ENCODE measurements at regions not wholly inside any gene's neighbourhood (a gene's known extent, or its start where the extent isn't known, plus 50 kb on each side); places are given as distances from the start of the nearest gene placed in this dataset.

- no peak overlapping the region for H3K4me3 ChIP-seq
- peak; percentile 49 to 77 (median 60) for ATAC-seq
These were observed 155.3 kb upstream of the ZMIZ1 start for GRCh38 chr10:78913219-78914059.

GRCh38 chr10:78914060-78914378 is 154.7 kb upstream of the ZMIZ1 start:
- Histone ChIP-seq H3K36me3 (no peaks in the 10 kb centered on the region), H3K4me3 (no peak overlapping the region), H3K9me3 (no peaks in the 10 kb centered on the region), H3K27me3 (no peaks in the 10 kb centered on the region), H3K4me1 (peaks cover 0 to 14% (median 6%) of the 10 kb centered on the region in 4 donors), H3K27ac (no peak overlapping the region)
- DNase-seq = peak in 1 of 3 donors; percentile 61
- intact Hi-C loops (cut with DNase I) = no loop called here
- ATAC-seq = no peak
- TF ChIP-seq, protein P1, sequence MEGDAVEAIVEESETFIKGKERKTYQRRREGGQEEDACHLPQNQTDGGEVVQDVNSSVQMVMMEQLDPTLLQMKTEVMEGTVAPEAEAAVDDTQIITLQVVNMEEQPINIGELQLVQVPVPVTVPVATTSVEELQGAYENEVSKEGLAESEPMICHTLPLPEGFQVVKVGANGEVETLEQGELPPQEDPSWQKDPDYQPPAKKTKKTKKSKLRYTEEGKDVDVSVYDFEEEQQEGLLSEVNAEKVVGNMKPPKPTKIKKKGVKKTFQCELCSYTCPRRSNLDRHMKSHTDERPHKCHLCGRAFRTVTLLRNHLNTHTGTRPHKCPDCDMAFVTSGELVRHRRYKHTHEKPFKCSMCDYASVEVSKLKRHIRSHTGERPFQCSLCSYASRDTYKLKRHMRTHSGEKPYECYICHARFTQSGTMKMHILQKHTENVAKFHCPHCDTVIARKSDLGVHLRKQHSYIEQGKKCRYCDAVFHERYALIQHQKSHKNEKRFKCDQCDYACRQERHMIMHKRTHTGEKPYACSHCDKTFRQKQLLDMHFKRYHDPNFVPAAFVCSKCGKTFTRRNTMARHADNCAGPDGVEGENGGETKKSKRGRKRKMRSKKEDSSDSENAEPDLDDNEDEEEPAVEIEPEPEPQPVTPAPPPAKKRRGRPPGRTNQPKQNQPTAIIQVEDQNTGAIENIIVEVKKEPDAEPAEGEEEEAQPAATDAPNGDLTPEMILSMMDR (IDR thresholded peaks at IDR 0.05) = no peak
- no peak for TF ChIP-seq POLR2A (IDR thresholded peaks at IDR 0.05)
- WGBS (ENCODE audit: insufficient coverage, low coverage, low lambda C conversion rate, missing lambda C conversion rate) = 86% methylated on average over 4 of the region's 10 CpGs

More at GRCh38 chr10:78913219-78914059, 155.3 kb upstream of the ZMIZ1 start:
- H3K27me3 ChIP-seq = no peaks in the 10 kb centered on the region
- no peaks in the 10 kb centered on the region for H3K36me3 ChIP-seq
- H3K27ac ChIP-seq = no peak overlapping the region
- peaks cover 0 to 14% (median 6%) of the 10 kb centered on the region in 4 donors for H3K4me1 ChIP-seq
- no peak for TF ChIP-seq POLR2A (IDR thresholded peaks at IDR 0.05)
- TF ChIP-seq, protein P1 (IDR thresholded peaks at IDR 0.05) = no peak
- intact Hi-C loops (cut with DNase I) = no loop called here
- 53% methylated on average over 9 of the region's 28 CpGs for WGBS (ENCODE audit: insufficient coverage, low coverage, low lambda C conversion rate, missing lambda C conversion rate)
- H3K9me3 ChIP-seq = no peaks in the 10 kb centered on the region
- peak; percentile 71 to 81 (median 77) for DNase-seq

GRCh38 chr10:78914502-78915189 is 154.1 kb upstream of the ZMIZ1 start:
- ATAC-seq (peak in 3 of 4 donors; percentile 13 to 45 (median 19)), DNase-seq (peak in 2 of 3 donors; percentile 58 to 60)
- intact Hi-C loops (cut with DNase I) = no loop called here
- no peak for TF ChIP-seq POLR2A (IDR thresholded peaks at IDR 0.05)
- TF ChIP-seq, protein P1 (IDR thresholded peaks at IDR 0.05) = no peak
- H3K4me1 ChIP-seq = peaks cover 0 to 14% (median 6%) of the 10 kb centered on the region in 4 donors
- no peaks in the 10 kb centered on the region for H3K36me3 ChIP-seq
- no peaks in the 10 kb centered on the region for H3K9me3 ChIP-seq
- H3K27ac ChIP-seq = no peak overlapping the region
- 31% methylated on average over 3 of the region's 9 CpGs for WGBS (ENCODE audit: insufficient coverage, low coverage, low lambda C conversion rate, missing lambda C conversion rate)
- H3K4me3 ChIP-seq = no peak overlapping the region
- no peaks in the 10 kb centered on the region for H3K27me3 ChIP-seq

GRCh38 chr10:78915190-78915518 is 153.6 kb upstream of the ZMIZ1 start:
- intact Hi-C loops (cut with DNase I) = no loop called here
- Histone ChIP-seq H3K4me1 (peaks cover 0 to 14% (median 6%) of the 10 kb centered on the region in 4 donors), H3K9me3 (no peaks in the 10 kb centered on the region), H3K27me3 (no peaks in the 10 kb centered on the region), H3K27ac (no peak overlapping the region), H3K36me3 (no peaks in the 10 kb centered on the region), H3K4me3 (no peak overlapping the region)
- TF ChIP-seq, protein P1 (IDR thresholded peaks at IDR 0.05) = no peak
- TF ChIP-seq POLR2A (IDR thresholded peaks at IDR 0.05) = no peak
- no peak for ATAC-seq
- 84% methylated on average over 3 of the region's 4 CpGs for WGBS (ENCODE audit: insufficient coverage, low coverage, low lambda C conversion rate, missing lambda C conversion rate)
- no peak for DNase-seq

Measured in right lobe of liver (tissue), 6 donors.